Hepatocyte (in vitro differentiated cells): ENCODE measurements at regions not wholly inside any gene's neighbourhood (a gene's known extent, or its start where the extent isn't known, plus 50 kb on each side); places are given as distances from the start of the nearest gene placed in this dataset.

Source experiments
- DNase-seq: peaks from one replicate; pipeline ENCODE4 v3.0.0-alpha.2; 2016; ENCODE audit warnings: low spot score
- H2AFZ ChIP-seq: fragments of 200-600 bp; sonication (generic); 2 replicates; pipeline ENCODE4 v1.6.0; 2016; ENCODE audit warnings: antibody characterized with exemption, mild to moderate bottlenecking
- H3K27ac ChIP-seq: fragments of 200-600 bp; sonication (generic); 2 replicates; pipeline ENCODE4 v1.5.1; 2016; ENCODE audit warnings: mild to moderate bottlenecking
- H3K27me3 ChIP-seq: fragments of 200-600 bp; sonication (generic); 2 replicates; pipeline ENCODE4 v1.6.1; 2016
- H3K36me3 ChIP-seq: fragments of 200-600 bp; sonication (generic); replicated peaks from 2 replicates; pipeline ENCODE4 v1.5.1; 2016; ENCODE audit warnings: low read depth; ENCODE audit not compliant: insufficient read depth
- H3K4me1 ChIP-seq: fragments of 200-600 bp; sonication (generic); 2 replicates; pipeline ENCODE4 v1.5.1; 2016; ENCODE audit warnings: mild to moderate bottlenecking, moderate library complexity; ENCODE audit not compliant: insufficient read depth
- H3K4me2 ChIP-seq: fragments of 200-600 bp; sonication (generic); 2 replicates; pipeline ENCODE4 v1.6.0; 2016
- H3K4me3 ChIP-seq: fragments of 200-600 bp; sonication (generic); 2 replicates; pipeline ENCODE4 v1.5.1; 2016; ENCODE audit warnings: mild to moderate bottlenecking
- H3K79me2 ChIP-seq: fragments of 200-600 bp; sonication (generic); 2 replicates; pipeline ENCODE4 v1.6.0; 2017; ENCODE audit warnings: mild to moderate bottlenecking
- H3K9me2 ChIP-seq: fragments of 200-600 bp; sonication (generic); replicated peaks from 2 replicates; pipeline ENCODE4 v1.6.0; 2017; ENCODE audit warnings: mild to moderate bottlenecking; ENCODE audit not compliant: insufficient read depth
- H3K9me3 ChIP-seq: fragments of 200-600 bp; sonication (generic); 2 replicates; pipeline ENCODE4 v1.5.1; 2016; ENCODE audit warnings: low read depth, mild to moderate bottlenecking
- H4K20me1 ChIP-seq: fragments of 200-600 bp; sonication (generic); 2 replicates; pipeline ENCODE4 v1.6.0; 2016; ENCODE audit warnings: mild to moderate bottlenecking; ENCODE audit not compliant: insufficient read depth, poor library complexity, severe bottlenecking
- CTCF ChIP-seq: fragments of 200-600 bp; sonication (generic); IDR thresholded peaks from 2 replicates; pipeline ENCODE4 v1.5.1; 2016; ENCODE audit warnings: antibody characterized with exemption, mild to moderate bottlenecking; ENCODE audit not compliant: poor library complexity
- EZH2 ChIP-seq: fragments of 200-600 bp; sonication (generic); IDR thresholded peaks from 2 replicates; pipeline ENCODE4 v1.6.1; 2016; ENCODE audit warnings: antibody characterized with exemption, mild to moderate bottlenecking, borderline replicate concordance
- EZH2phosphoT487 ChIP-seq: fragments of 200-600 bp; sonication (generic); IDR thresholded peaks from one replicate; pipeline ENCODE4 v1.6.1; 2018; ENCODE audit warnings: antibody characterized with exemption, mild to moderate bottlenecking, low read depth, moderate library complexity; ENCODE audit not compliant: unreplicated experiment, severe bottlenecking
- WGBS: methylation state at CpG from one replicate; pipeline ENCODE4 v1.1.6; 2016; ENCODE audit warnings: low lambda C conversion rate; ENCODE audit errors: missing lambda C conversion rate; 5-methylcytosine and 5-hydroxymethylcytosine counted together

DNA sequence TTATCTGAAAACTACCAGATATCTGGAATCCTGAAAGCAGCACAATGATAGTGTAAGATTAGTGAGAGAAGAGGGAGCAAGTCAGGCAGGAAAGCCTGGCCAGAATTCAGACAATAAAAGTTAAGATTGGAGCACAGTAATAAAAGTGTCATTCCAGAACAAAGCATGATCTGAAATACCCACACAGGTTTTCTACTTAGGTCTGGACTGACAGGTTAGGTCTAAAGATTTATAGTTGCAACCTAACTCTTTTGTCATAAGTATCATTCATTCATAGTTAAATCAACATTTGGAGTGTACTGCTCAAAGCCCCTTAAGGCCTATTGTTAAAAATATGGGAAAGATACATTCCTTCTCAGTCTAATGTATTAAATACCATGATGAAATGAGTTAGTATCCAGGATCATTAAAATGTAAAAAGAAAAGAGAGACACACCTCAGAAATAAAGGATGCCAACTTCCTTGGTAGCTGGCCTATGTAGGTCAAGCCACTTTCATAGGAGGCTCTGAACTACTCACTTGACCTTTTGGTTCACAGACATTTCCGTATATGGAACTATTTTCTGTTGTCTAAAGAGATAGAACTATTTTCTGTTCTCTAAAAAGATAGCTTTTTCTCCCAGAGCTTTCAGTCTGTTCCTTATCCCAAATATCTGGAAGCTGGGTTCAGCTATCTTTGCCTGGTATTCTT is 105.2 kb downstream of the FAS start:
- no peaks in the 10 kb centered on the region for H3K36me3 ChIP-seq
- no peak for TF ChIP-seq EZH2phosphoT487
- TF ChIP-seq CTCF, result no peak
- no peak for TF ChIP-seq EZH2
- H3K9me2 ChIP-seq, result no peaks in the 10 kb centered on the region
- 88% methylated on average over 1 of the region's 1 CpG for WGBS
- no peak overlapping the region for H3K4me3 ChIP-seq
- no peak overlapping the region for H2AFZ ChIP-seq
- H4K20me1 ChIP-seq, result no peaks in the 10 kb centered on the region
- no peaks in the 10 kb centered on the region for H3K27me3 ChIP-seq
- H3K4me1 ChIP-seq, result no peaks in the 10 kb centered on the region
- no peak overlapping the region for H3K27ac ChIP-seq
- no peak overlapping the region for H3K4me2 ChIP-seq
- no peak for DNase-seq
- no peaks in the 10 kb centered on the region for H3K9me3 ChIP-seq
- H3K79me2 ChIP-seq, result no peaks in the 10 kb centered on the region

GRCh38 chr10:89093728-89094127 is 103.1 kb downstream of the FAS start:
- TF ChIP-seq EZH2phosphoT487 (no peak), EZH2 (no peak), CTCF (no peak)
- no peak for DNase-seq
- Histone ChIP-seq H3K79me2 (no peaks in the 10 kb centered on the region), H3K36me3 (no peaks in the 10 kb centered on the region), H3K4me1 (no peaks in the 10 kb centered on the region), H2AFZ (no peak overlapping the region), H3K4me3 (no peak overlapping the region), H3K9me2 (no peaks in the 10 kb centered on the region), H3K4me2 (no peak overlapping the region), H4K20me1 (no peaks in the 10 kb centered on the region), H3K9me3 (no peaks in the 10 kb centered on the region), H3K27me3 (no peaks in the 10 kb centered on the region), H3K27ac (no peak overlapping the region)
- WGBS, result 97% methylated on average over 3 of the region's 3 CpGs

- H3K4me1 ChIP-seq, result no peaks in the 10 kb centered on the region
- H3K27ac ChIP-seq, result no peak overlapping the region
- no peak overlapping the region for H3K4me3 ChIP-seq
- 91% methylated on average over 4 of the region's 4 CpGs for WGBS
- no peak overlapping the region for H2AFZ ChIP-seq
- H3K9me3 ChIP-seq, result no peaks in the 10 kb centered on the region
- TF ChIP-seq EZH2phosphoT487, result no peak
- no peak for TF ChIP-seq CTCF
- no peak for TF ChIP-seq EZH2
- H3K36me3 ChIP-seq, result no peaks in the 10 kb centered on the region
- no peaks in the 10 kb centered on the region for H3K79me2 ChIP-seq
- H4K20me1 ChIP-seq, result no peaks in the 10 kb centered on the region
- DNase-seq, result no peak
- no peak overlapping the region for H3K4me2 ChIP-seq
- no peaks in the 10 kb centered on the region for H3K27me3 ChIP-seq
- no peaks in the 10 kb centered on the region for H3K9me2 ChIP-seq
Measured at GRCh38 chr10:89092981-89093380, 102.4 kb downstream of the FAS start.

DNA sequence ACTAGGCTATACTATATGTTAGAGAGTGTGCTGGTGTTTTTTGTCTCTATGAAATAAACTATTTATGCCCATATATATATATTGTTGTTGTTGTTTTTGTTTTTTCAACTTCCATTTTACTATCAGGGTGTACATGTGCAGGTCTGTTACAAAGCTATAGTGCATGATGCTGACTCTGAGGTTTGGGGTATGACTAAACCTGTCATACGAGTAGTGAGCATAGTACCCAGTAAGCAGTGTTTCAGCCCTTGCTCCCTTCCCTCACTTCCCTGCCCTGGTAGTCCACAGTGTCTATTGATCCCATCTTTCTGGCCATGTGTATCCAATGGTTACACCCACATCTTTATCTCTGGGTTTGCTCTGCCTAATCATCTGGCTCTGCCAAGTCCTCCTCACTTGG is 101.8 kb downstream of the FAS start:
- no peak for TF ChIP-seq CTCF
- no peak for TF ChIP-seq EZH2
- no peak for TF ChIP-seq EZH2phosphoT487
- no peak for DNase-seq
- Histone ChIP-seq H3K4me2 (no peak overlapping the region), H3K9me3 (no peaks in the 10 kb centered on the region), H4K20me1 (no peaks in the 10 kb centered on the region), H3K27ac (no peak overlapping the region), H3K9me2 (no peaks in the 10 kb centered on the region), H3K4me1 (no peaks in the 10 kb centered on the region), H3K36me3 (no peaks in the 10 kb centered on the region), H3K27me3 (no peaks in the 10 kb centered on the region), H2AFZ (no peak overlapping the region), H3K79me2 (no peaks in the 10 kb centered on the region), H3K4me3 (no peak overlapping the region)
- WGBS, result 89% methylated on average over 1 of the region's 1 CpG
